Epithelial cell of esophagus (primary cell): ENCODE measurements at regions not wholly inside any gene's neighbourhood (a gene's known extent, or its start where the extent isn't known, plus 50 kb on each side); places are given as distances from the start of the nearest gene placed in this dataset.

ENCODE experiments used
- DNase-seq: peaks from one replicate; pipeline ENCODE4 v3.0.0; 2010; ENCODE audit warnings: low read depth
- H3K4me3 ChIP-seq: 2 replicates; pipeline ENCODE4 v1.5.1; 2011; ENCODE audit warnings: mild to moderate bottlenecking, low read length, control low read depth
- CTCF ChIP-seq: IDR thresholded peaks from 2 replicates; pipeline ENCODE4 v1.5.1; 2011; ENCODE audit warnings: low read depth, mild to moderate bottlenecking, low read length, control low read depth, inconsistent platforms; ENCODE audit not compliant: insufficient read depth; ENCODE audit errors: missing control alignments

DNA sequence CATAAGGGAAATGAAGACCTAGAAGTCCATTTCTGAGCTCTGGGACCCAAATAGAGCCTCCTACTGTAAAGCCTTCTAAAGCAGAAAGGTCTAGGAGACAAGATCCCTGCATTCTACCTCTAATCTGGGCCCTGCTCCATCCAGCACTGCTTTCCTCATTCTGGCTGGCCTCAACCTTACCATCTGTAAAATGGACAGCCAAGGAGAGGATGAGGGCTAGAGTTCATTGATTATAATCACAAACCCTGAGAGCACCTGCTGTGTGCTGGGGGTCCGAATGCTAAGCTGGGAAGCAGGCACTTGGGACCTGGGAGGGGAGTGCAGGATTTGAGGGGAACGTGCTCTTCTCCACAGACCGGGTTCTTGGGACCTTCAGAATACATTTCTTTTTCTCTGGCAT is 454.0 kb upstream of the ZMIZ1 start:
- no peak for DNase-seq
- TF ChIP-seq CTCF, result no peak
- H3K4me3 ChIP-seq, result no peak overlapping the region

DNA sequence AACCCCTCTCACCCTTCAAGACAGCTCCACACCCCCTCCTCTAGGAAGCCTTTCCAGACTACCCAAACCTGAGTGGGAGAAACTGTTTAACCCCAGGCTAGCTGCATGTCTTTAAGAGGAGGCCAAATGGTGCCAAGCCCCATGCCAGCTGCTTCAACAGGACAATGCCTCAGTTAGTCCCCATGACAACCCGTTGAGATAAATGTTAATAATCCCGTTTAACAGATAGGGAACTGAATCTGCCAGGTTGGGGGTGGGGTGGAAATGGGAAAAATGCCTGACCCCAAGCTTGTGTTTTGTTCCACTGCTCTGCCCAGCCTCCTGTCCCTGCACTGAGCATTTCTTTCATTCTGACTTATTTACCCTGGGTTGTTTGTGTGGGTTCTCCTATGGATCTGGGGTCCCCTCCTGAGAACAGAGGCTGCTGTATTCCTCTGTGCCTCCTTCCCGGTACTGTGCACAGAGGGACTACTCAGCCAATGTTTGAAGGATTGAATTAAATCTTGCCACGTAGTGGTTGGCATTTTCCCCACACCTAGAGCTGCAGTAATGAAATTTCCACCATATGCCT is 452.6 kb upstream of the ZMIZ1 start:
- no peak overlapping the region for H3K4me3 ChIP-seq
- no peak for TF ChIP-seq CTCF
- no peak for DNase-seq

- DNase-seq, result no peak
- no peak overlapping the region for H3K4me3 ChIP-seq
- TF ChIP-seq CTCF, result no peak
Observed at GRCh38 chr10:78617115-78617514, 451.7 kb upstream of the ZMIZ1 start.

DNA sequence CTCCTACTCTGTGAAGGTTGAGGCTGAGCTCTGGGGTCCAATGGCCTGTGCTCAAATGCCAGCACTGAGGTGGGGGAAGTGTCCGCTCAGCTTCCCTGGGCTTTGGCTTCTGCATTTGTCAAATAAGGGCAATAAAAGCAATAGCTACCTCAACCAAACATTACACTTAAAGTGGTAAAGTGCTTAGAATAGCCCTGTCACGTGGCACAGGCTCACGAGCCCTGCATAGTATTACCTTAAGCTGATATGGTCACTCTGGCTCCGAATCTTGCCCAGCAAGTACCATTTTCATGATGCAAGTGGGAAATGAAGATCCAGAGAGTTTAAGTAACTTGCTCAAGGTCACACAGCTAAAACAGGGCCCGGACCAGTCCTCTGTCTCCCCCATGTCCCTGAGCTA is 451.1 kb upstream of the ZMIZ1 start:
- H3K4me3 ChIP-seq, result no peak overlapping the region
- no peak for TF ChIP-seq CTCF
- DNase-seq, result no peak

DNA sequence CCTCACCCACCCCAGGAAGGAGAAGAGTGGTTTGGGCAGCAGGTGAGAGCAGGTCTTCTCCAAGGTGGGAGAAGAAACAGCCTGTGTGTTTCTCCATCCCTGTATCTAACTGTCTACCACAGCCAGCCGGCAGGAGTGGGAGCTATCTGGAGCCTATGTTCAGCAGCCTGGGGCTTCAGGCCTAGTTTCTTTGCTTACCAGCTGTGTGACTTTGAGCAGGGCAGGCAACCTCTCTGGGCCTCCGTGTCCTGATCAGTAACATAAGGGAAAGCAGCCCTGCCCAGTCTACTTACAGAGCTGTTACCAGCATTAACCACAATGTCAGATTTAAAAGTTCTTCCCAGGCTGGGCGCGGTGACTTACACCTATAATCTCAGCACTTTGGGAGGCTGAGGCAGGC is 450.7 kb upstream of the ZMIZ1 start:
- no peak overlapping the region for H3K4me3 ChIP-seq
- no peak for DNase-seq
- TF ChIP-seq CTCF, result no peak

GRCh38 chr10:78619115-78619851 is 449.5 kb upstream of the ZMIZ1 start:
- DNase-seq, result no peak
- H3K4me3 ChIP-seq, result no peak overlapping the region
- no peak for TF ChIP-seq CTCF

GRCh38 chr10:78619896-78620295 is 448.9 kb upstream of the ZMIZ1 start:
- H3K4me3 ChIP-seq, result no peak overlapping the region
- DNase-seq, result no peak
- TF ChIP-seq CTCF, result no peak
